ENCODE measurements at regions not wholly inside any gene's neighbourhood (a gene's known extent, or its start where the extent isn't known, plus 50 kb on each side); places are given as distances from the start of the nearest gene placed in this dataset.

DNA sequence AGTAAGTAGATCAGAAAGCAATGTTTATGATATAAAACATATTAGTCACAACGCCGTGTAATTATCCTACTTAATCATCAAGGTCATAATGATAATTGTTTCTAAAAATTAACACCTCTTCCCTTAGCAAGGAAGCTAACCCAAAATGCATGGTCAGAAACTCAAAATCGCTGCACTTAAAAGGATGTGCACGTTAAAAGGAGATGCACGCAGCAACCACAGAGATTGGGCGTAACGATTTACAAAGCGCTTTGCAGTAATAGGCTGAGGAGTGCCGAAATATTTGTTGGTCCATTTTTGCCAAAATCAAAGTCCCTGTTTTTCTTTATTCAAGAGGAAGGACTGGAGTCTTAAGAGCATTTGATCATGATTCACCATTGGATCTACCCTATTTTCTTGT lies 1077.2 kb downstream of the VRK1 start:
- TF ChIP-seq, protein P1, sequence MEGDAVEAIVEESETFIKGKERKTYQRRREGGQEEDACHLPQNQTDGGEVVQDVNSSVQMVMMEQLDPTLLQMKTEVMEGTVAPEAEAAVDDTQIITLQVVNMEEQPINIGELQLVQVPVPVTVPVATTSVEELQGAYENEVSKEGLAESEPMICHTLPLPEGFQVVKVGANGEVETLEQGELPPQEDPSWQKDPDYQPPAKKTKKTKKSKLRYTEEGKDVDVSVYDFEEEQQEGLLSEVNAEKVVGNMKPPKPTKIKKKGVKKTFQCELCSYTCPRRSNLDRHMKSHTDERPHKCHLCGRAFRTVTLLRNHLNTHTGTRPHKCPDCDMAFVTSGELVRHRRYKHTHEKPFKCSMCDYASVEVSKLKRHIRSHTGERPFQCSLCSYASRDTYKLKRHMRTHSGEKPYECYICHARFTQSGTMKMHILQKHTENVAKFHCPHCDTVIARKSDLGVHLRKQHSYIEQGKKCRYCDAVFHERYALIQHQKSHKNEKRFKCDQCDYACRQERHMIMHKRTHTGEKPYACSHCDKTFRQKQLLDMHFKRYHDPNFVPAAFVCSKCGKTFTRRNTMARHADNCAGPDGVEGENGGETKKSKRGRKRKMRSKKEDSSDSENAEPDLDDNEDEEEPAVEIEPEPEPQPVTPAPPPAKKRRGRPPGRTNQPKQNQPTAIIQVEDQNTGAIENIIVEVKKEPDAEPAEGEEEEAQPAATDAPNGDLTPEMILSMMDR (conservative IDR thresholded peaks at IDR 0.05 in 1 of 2, IDR thresholded peaks at IDR 0.05 in 1 of 2; ENCODE audit: extremely low read depth in 1 of 2, insufficient read depth in 1 of 2, low read depth in 1 of 2, low read length in 2 of 2), result no peak
- TF ChIP-seq EZH2 (IDR thresholded peaks at IDR 0.05; ENCODE audit: borderline replicate concordance, low read length), result no peak

Data from mammary epithelial cell (primary cell).